Lower lobe of right lung (tissue), 2 donors: ENCODE measurements at regions not wholly inside any gene's neighbourhood (a gene's known extent, or its start where the extent isn't known, plus 50 kb on each side); places are given as distances from the start of the nearest gene placed in this dataset.
A peak's percentile ranks its signal among the peaks of the same experiment; 100 is the strongest.

Source experiments
- ATAC-seq, 2 donors: fragments of 200-7000 bp; cut with Tn5 transposase; one replicate each; pipeline ENCODE4 v1.9.1; 2020 to 2022; ENCODE audit warnings: mild to moderate bottlenecking in 2 of 2, moderate library complexity in 2 of 2
- DNase-seq: peaks from one replicate; pipeline ENCODE4 v3.0.0-alpha.2; 2020
- H3K27ac ChIP-seq: fragments of 200-600 bp; one replicate; pipeline ENCODE4 v1.8.0; 2022
- H3K27me3 ChIP-seq: fragments of 200-600 bp; one replicate; pipeline ENCODE4 v1.8.0; 2022; ENCODE audit warnings: low read depth
- H3K36me3 ChIP-seq: fragments of 200-600 bp; one replicate; pipeline ENCODE4 v1.8.0; 2022; ENCODE audit warnings: mild to moderate bottlenecking
- H3K4me1 ChIP-seq: fragments of 200-600 bp; one replicate; pipeline ENCODE4 v1.8.0; 2022
- H3K4me3 ChIP-seq: fragments of 200-600 bp; one replicate; pipeline ENCODE4 v1.8.0; 2022; ENCODE audit warnings: mild to moderate bottlenecking
- H3K9me3 ChIP-seq: fragments of 200-600 bp; one replicate; pipeline ENCODE4 v1.8.0; 2022
- CTCF ChIP-seq: fragments of 200-600 bp; IDR thresholded peaks from one replicate; pipeline ENCODE4 v1.8.0; 2022; ENCODE audit warnings: antibody characterized with exemption, mild to moderate bottlenecking
- intact Hi-C: fragments of 100-400 bp; cut with DNase I; formaldehyde crosslinking; loops from one replicate; pipeline ENCODE4 v1.11.0; 2022
- donor health status: DM: no; HTN: yes; CAD: no; lungs with severe emphysema.

GRCh38 chr2:100653449-100654035 is 90.7 kb downstream of the PDCL3 start:
- H3K27me3 ChIP-seq = no peaks in the 10 kb centered on the region
- no peak overlapping the region for H3K4me3 ChIP-seq
- no peaks in the 10 kb centered on the region for H3K9me3 ChIP-seq
- H3K4me1 ChIP-seq = no peaks in the 10 kb centered on the region
- TF ChIP-seq CTCF = no peak
- no peaks in the 10 kb centered on the region for H3K36me3 ChIP-seq
- DNase-seq (no peak), ATAC-seq (no peak)
- H3K27ac ChIP-seq = no peak overlapping the region
- intact Hi-C loops = no loop called here

- Histone ChIP-seq H3K4me3 (no peak overlapping the region), H3K9me3 (no peaks in the 10 kb centered on the region), H3K36me3 (no peaks in the 10 kb centered on the region), H3K4me1 (no peaks in the 10 kb centered on the region), H3K27ac (no peak overlapping the region), H3K27me3 (no peaks in the 10 kb centered on the region)
- intact Hi-C loops = no loop called here
- DNase-seq (no peak), ATAC-seq (no peak)
- TF ChIP-seq CTCF = no peak
Measured at GRCh38 chr2:100654611-100655010, 91.8 kb downstream of the PDCL3 start.

GRCh38 chr2:100655446-100655845 is 92.7 kb downstream of the PDCL3 start:
- Histone ChIP-seq H3K4me3 (no peak overlapping the region), H3K27ac (no peak overlapping the region), H3K9me3 (no peaks in the 10 kb centered on the region), H3K27me3 (no peaks in the 10 kb centered on the region), H3K4me1 (no peaks in the 10 kb centered on the region), H3K36me3 (no peaks in the 10 kb centered on the region)
- intact Hi-C loops = no loop called here
- no peak for DNase-seq
- no peak for TF ChIP-seq CTCF
- ATAC-seq = peak in 1 of 2 donors; percentile 19

GRCh38 chr2:100655936-100656534 is 93.2 kb downstream of the PDCL3 start:
- no peak overlapping the region for H3K4me3 ChIP-seq
- intact Hi-C loops = no loop called here
- no peaks in the 10 kb centered on the region for H3K9me3 ChIP-seq
- H3K4me1 ChIP-seq = no peaks in the 10 kb centered on the region
- H3K36me3 ChIP-seq = no peaks in the 10 kb centered on the region
- DNase-seq (no peak), ATAC-seq (peak; percentile 57 to 59)
- H3K27ac ChIP-seq = no peak overlapping the region
- no peaks in the 10 kb centered on the region for H3K27me3 ChIP-seq
- TF ChIP-seq CTCF = no peak

- no peak for DNase-seq
- TF ChIP-seq CTCF = no peak
- Histone ChIP-seq H3K27me3 (no peaks in the 10 kb centered on the region), H3K27ac (no peak overlapping the region), H3K4me3 (no peak overlapping the region), H3K4me1 (no peaks in the 10 kb centered on the region), H3K36me3 (no peaks in the 10 kb centered on the region), H3K9me3 (no peaks in the 10 kb centered on the region)
- intact Hi-C loops = no loop called here
- no peak for ATAC-seq
Measured at GRCh38 chr2:100658017-100658416, 95.2 kb downstream of the PDCL3 start.
